NCI-H2107 treated with DMSO at 0.1 percent for 48 hours (cell line): ENCODE measurements at regions not wholly inside any gene's neighbourhood (a gene's known extent, or its start where the extent isn't known, plus 50 kb on each side); places are given as distances from the start of the nearest gene placed in this dataset.

Source experiments
- DNase-seq: peaks from one replicate; lab custom pipeline; 2025; ENCODE audit not compliant: unreplicated experiment; lab: John Stamatoyannopoulos, UW

- no peak for DNase-seq
These were observed 151.6 kb downstream of the C1orf94 start for GRCh38 chr1:34328281-34328799.

GRCh38 chr1:34330061-34330460 lies 153.4 kb downstream of the C1orf94 start:
- DNase-seq, result no peak

- no peak for DNase-seq
These were observed 154.6 kb downstream of the C1orf94 start for GRCh38 chr1:34331020-34331926.

- DNase-seq, result no peak
These were observed 156.3 kb downstream of the C1orf94 start for GRCh38 chr1:34332996-34333395.

GRCh38 chr1:34338871-34339270 lies 162.2 kb downstream of the C1orf94 start:
- DNase-seq, result no peak

GRCh38 chr1:34341896-34342295 lies 165.2 kb downstream of the C1orf94 start:
- DNase-seq, result no peak

- DNase-seq, result no peak
These were observed 165.6 kb downstream of the C1orf94 start for GRCh38 chr1:34342334-34342733.

GRCh38 chr1:34346128-34346527 lies 169.4 kb downstream of the C1orf94 start:
- no peak for DNase-seq

- no peak for DNase-seq
These were observed 176.7 kb downstream of the C1orf94 start for GRCh38 chr1:34353409-34353808.

GRCh38 chr1:34354367-34354766 lies 177.7 kb downstream of the C1orf94 start:
- DNase-seq, result no peak

- no peak for DNase-seq
These were observed 180.1 kb downstream of the C1orf94 start for GRCh38 chr1:34356853-34357252.

GRCh38 chr1:34358636-34359035 lies 181.9 kb downstream of the C1orf94 start:
- DNase-seq, result no peak

GRCh38 chr1:34359411-34359810 lies 182.7 kb downstream of the C1orf94 start:
- no peak for DNase-seq

- no peak for DNase-seq
These were observed 183.9 kb downstream of the C1orf94 start for GRCh38 chr1:34360574-34360973.

GRCh38 chr1:34361121-34361520 lies 184.4 kb downstream of the C1orf94 start:
- DNase-seq, result no peak

- no peak for DNase-seq
These were observed 185.2 kb downstream of the C1orf94 start for GRCh38 chr1:34361781-34362357.

- DNase-seq, result no peak
These were observed 186.2 kb downstream of the C1orf94 start for GRCh38 chr1:34362949-34363348.

- no peak for DNase-seq
These were observed 186.7 kb downstream of the C1orf94 start for GRCh38 chr1:34363447-34363846.

GRCh38 chr1:34363915-34364314 lies 187.2 kb downstream of the C1orf94 start:
- DNase-seq, result no peak

GRCh38 chr1:34364376-34364775 lies 187.7 kb downstream of the C1orf94 start:
- DNase-seq, result no peak

GRCh38 chr1:34365295-34365694 lies 188.6 kb downstream of the C1orf94 start:
- DNase-seq, result no peak
